ENCODE measurements at regions not wholly inside any gene's neighbourhood (a gene's known extent, or its start where the extent isn't known, plus 50 kb on each side); places are given as distances from the start of the nearest gene placed in this dataset.
A peak's percentile ranks its signal among the peaks of the same experiment; 100 is the strongest.

DNA sequence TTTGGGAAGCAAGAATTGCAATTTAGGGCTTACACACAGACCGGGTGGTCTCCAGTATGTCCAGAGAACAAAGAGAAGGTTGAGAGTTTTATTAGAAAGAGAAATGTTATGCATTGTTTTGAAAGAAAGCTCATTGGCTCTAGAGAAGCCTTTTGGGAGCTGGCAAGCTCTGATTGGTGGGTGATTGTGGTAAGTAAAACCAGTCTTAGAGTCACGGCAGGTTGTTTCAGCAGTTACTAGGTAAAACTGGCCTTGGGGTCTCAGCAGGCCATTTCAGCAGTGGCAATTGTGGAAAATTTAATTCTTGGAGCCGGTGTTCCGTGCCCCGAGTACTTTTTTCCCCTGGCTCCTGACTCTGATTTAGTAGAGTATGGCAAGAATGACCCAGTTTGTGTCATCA is 78.1 kb downstream of the MRPL46 start:
- Histone ChIP-seq H3K9me3 (no peaks in the 10 kb centered on the region), H3K27me3 (no peaks in the 10 kb centered on the region), H3K4me3 (ENCODE audit: low read depth, low read length) (no peak overlapping the region), H3K36me3 (no peaks in the 10 kb centered on the region), H3K4me1 (no peaks in the 10 kb centered on the region)
- TF ChIP-seq, protein P1, sequence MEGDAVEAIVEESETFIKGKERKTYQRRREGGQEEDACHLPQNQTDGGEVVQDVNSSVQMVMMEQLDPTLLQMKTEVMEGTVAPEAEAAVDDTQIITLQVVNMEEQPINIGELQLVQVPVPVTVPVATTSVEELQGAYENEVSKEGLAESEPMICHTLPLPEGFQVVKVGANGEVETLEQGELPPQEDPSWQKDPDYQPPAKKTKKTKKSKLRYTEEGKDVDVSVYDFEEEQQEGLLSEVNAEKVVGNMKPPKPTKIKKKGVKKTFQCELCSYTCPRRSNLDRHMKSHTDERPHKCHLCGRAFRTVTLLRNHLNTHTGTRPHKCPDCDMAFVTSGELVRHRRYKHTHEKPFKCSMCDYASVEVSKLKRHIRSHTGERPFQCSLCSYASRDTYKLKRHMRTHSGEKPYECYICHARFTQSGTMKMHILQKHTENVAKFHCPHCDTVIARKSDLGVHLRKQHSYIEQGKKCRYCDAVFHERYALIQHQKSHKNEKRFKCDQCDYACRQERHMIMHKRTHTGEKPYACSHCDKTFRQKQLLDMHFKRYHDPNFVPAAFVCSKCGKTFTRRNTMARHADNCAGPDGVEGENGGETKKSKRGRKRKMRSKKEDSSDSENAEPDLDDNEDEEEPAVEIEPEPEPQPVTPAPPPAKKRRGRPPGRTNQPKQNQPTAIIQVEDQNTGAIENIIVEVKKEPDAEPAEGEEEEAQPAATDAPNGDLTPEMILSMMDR (IDR thresholded peaks at IDR 0.05; ENCODE audit: low read depth, low read length): no peak
- DNase-seq: no peak

DNA sequence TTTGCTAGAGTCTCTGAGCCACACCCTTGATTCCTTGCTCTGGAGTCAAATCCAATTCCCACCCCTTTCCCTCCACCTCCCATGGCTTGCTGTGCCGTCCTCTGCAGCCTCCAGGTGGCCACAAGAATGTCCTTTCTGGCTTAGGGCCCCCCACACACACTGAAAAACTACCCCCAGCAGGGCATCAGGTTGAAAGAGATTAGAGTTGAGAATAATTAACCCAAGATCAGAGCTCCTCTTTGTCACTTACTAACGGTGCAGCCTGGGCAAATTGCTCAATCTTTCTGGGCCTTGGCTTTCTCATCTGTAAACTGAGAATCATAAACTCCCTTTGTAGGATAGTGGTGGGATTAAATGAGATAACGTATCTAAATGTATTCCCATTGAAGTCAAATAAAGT is 78.5 kb downstream of the MRPL46 start:
- H3K4me3 ChIP-seq (ENCODE audit: low read depth, low read length): no peak overlapping the region
- H3K27me3 ChIP-seq: no peaks in the 10 kb centered on the region
- TF ChIP-seq, protein P1 (IDR thresholded peaks at IDR 0.05; ENCODE audit: low read depth, low read length): no peak
- no peaks in the 10 kb centered on the region for H3K4me1 ChIP-seq
- no peaks in the 10 kb centered on the region for H3K36me3 ChIP-seq
- no peak for DNase-seq
- H3K9me3 ChIP-seq: no peaks in the 10 kb centered on the region

DNA sequence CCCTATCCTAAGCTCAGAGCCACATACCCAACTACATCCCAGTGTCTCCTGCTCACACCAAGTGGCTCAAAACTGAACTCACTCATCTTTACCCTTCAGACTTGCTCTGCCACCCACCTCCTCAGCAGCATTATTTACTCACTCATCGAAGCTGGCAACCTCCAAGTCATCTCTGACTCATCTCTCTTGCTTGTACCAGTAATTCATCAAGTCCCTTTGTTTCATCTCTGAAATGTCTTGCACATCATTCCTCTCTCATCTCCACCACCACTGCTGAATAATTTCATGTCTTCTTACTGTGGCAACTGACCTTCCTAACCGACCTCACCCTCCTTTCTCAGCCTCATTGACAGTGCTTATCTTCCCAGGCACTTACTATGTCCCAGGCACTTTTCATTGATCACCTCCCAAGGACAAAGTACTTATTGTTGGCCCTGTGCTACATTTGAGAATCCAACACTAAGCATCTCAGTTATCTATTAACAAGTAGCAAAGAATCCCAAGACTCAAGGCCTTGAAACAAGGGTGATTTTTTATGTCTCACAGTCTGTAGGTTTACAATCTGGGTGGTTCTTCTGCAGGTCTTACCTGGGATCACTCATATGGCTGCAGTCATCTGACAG is 82.0 kb downstream of the MRPL46 start:
- DNase-seq: no peak
- TF ChIP-seq, protein P1 (IDR thresholded peaks at IDR 0.05; ENCODE audit: low read depth, low read length): no peak
- no peaks in the 10 kb centered on the region for H3K27me3 ChIP-seq

GRCh38 chr15:88383354-88383753 is 83.8 kb downstream of the MRPL46 start:
- H3K27me3 ChIP-seq: no peaks in the 10 kb centered on the region
- no peaks in the 10 kb centered on the region for H3K9me3 ChIP-seq
- no peak overlapping the region for H3K4me3 ChIP-seq (ENCODE audit: low read depth, low read length)
- H3K36me3 ChIP-seq: no peaks in the 10 kb centered on the region
- H3K4me1 ChIP-seq: no peaks in the 10 kb centered on the region; the same call in 1 of the 2 replicates
- TF ChIP-seq, protein P1 (IDR thresholded peaks at IDR 0.05; ENCODE audit: low read depth, low read length): no peak
- DNase-seq: no peak

More for the DNA sequence above, 82.0 kb downstream of the MRPL46 start:
- H3K36me3 ChIP-seq: no peaks in the 10 kb centered on the region
- no peaks in the 10 kb centered on the region; the same call in 1 of the 2 replicates for H3K4me1 ChIP-seq
- H3K4me3 ChIP-seq (ENCODE audit: low read depth, low read length): no peak overlapping the region
- H3K9me3 ChIP-seq: no peaks in the 10 kb centered on the region

- Histone ChIP-seq H3K4me1 (no peaks in the 10 kb centered on the region; the same call in 1 of the 2 replicates), H3K9me3 (no peaks in the 10 kb centered on the region), H3K27me3 (no peaks in the 10 kb centered on the region), H3K36me3 (no peaks in the 10 kb centered on the region), H3K4me3 (ENCODE audit: low read depth, low read length) (no peak overlapping the region)
- TF ChIP-seq, protein P1 (IDR thresholded peaks at IDR 0.05; ENCODE audit: low read depth, low read length): no peak
- peak; percentile 23 for DNase-seq
Measured at GRCh38 chr15:88382482-88382983, 84.7 kb downstream of the MRPL46 start.

DNA sequence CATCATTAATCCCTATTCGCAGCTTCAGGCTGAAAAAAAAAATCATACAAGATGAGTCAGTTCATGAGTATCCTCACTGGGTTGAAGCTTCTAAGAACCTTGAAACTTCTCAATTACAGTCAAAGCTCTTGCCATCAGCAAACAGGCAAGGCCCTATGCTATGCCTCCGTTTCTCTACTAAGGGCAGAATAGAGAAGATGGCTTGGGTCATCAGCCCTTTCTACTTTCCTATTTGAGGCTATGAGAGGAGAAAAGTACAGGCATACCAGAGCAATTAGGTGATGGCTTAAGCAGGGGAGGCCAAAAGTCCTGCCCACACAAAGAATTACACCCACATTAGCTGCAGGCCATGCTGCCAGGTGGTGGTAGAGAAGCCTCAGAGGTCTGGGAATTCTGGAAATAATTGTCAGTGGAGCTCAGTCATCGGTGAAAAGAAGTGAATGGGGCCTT is 89.0 kb downstream of the MRPL46 start:
- DNase-seq: no peak
- TF ChIP-seq, protein P1 (IDR thresholded peaks at IDR 0.05; ENCODE audit: low read depth, low read length): no peak
- no peaks in the 10 kb centered on the region for H3K9me3 ChIP-seq
- no peaks in the 10 kb centered on the region for H3K27me3 ChIP-seq
- H3K36me3 ChIP-seq: no peaks in the 10 kb centered on the region
- no peaks in the 10 kb centered on the region; the same call in 1 of the 2 replicates for H3K4me1 ChIP-seq
- H3K4me3 ChIP-seq (ENCODE audit: low read depth, low read length): no peak overlapping the region
